ENCODE measurements at regions not wholly inside any gene's neighbourhood (a gene's known extent, or its start where the extent isn't known, plus 50 kb on each side); places are given as distances from the start of the nearest gene placed in this dataset.
"Not testable (repeated sequence)": the region's sequence is repeated elsewhere in the genome, so short reads cannot be mapped to it uniquely, and the experiment has no call there.

DNA sequence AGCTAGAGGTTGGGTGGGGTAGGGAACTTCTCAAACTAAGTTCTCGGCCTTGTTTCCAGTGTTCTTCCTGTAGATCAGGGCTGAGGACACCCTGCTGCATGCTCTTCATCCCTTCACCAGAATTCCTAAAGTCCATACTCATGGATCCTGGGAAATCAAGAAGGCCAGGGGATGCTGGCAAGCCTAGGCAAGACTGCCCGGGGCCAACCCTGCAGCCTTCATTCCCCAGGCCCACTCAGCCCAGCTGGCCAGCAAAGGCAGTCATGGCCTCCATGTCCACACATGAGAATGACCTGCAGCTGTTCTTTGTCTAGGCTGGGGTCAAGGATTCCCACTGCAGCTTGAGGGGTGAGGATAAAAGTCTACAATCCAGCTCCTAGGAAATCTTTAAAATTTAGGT, 109.3 kb upstream of the ETV6 start:
- DNase-seq, result no peak

DNA sequence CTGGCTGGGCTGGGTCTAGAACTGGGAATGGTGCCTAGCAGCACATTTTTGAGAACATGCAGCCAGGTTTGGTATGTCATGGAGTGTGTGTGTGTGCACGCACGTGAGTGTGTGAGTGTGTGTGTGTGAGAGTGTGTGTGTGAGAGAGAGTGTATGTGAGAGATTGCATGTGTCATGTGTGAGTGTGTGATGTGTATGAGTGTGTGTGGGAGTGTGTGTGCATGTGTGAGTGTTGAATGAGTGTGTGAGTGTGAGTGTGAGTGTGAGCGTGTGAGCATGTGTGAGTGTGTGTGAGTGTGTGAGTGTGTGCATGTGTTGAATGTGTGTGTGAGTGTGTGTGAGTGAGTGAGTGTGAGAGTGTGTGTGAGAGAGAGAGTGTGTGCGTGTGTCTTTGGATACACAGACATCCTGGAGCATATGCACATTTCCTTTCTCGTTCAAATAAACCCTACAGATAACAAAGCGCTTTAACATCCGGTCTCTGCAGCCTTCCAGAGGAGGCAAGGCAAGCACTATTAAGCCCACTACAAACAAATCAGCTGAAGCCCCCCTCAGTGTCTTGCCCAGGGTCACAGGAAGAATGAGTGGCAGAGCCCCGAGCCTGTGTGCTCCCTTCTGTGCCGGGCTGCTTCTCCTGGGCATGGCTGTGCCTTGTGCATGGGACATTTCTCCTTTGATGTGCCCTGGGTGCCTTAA, 108.7 kb upstream of the ETV6 start:
- DNase-seq, result no peak

DNA sequence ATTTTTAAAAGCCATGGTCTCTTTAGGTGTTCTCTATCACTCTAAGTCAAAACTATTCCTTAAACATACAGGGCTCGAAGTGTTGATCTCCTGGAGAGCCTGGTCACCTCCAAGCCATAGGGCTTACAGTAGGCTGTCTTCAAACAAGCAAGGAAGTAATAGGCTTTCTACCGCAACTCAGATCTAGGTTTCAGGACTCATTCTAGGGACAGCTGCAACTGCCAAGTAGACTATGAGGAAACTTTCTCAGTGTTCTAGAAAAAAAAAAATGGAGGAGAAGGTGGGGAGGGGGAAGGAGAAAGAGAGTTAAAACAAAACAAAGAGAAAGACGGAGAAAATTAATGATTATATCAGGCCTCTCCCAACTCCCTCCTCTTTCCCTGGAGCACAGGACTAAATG, 106.9 kb upstream of the ETV6 start:
- no peak for DNase-seq

DNA sequence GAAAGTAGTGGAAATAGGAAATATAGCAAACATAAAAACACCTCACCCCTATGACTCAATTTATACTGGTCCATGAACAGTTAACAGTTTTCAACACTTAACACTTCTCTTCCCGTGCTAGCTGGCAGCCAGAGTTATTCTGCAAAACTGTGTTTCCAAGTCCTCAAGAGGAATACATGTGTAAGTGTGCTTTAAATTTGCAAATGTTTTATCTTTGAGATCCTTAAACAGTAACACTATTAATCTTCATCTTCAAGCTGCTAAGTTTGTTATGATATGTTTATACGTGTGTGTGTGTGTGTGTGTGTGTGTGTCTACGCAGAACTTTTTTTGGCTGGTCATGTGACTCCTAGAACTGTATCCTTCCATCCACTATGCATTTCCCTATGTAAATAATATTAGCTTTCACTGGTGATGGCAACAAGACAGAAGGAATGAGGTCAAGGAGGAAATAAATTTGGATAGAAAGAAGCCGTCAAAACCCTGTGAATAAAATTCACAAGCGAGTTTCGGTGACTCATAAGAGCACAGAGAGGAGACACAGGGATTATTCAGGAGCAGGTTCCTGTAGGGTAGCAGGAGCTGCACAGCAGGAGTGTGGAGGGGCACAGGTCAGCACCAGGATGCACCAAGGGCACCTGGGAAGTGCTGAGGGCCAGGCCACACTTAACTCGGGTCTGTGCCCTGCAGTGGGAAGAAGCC, 105.9 kb upstream of the ETV6 start:
- DNase-seq, result no peak

DNA sequence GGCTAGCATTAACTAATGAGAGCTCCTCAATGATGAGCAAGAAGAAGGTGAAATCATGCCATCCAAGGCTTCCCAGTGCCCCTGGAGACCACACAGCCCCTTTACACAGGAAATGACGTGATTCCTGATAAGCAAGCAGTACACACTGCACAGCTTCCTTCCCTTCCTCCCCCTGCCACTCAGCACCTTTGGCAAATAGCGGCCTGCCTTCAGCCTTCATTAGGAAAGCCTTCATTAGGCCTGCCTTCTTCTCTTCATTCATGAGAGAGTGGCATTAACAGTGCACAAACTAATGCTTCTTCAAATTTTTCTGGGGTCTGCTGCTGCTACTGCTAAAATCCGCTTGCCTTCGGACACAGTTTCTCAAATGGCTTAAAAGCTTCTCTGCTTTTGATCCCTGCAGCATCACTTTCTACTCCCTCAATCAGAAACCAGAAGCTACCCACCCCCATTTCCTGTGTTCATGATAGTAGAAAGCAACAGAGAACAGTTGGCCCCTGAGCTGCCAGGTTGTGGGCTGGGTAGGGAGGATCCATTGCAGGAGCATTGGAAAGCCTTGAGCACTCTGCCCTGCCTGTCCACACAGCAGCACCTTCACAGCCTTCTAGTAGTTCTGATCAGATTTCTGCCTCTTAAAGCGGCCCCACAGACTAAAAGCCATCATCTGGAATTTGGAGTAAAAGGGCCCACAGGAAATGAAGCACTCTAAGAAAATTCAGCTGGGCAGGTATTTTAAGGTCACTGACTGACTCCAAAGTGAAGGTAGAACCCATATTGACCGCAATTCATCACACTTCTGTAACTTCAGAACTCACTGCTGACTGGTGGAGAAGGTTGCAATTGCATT, 103.8 kb upstream of the ETV6 start:
- peak; percentile 29 for DNase-seq

DNA sequence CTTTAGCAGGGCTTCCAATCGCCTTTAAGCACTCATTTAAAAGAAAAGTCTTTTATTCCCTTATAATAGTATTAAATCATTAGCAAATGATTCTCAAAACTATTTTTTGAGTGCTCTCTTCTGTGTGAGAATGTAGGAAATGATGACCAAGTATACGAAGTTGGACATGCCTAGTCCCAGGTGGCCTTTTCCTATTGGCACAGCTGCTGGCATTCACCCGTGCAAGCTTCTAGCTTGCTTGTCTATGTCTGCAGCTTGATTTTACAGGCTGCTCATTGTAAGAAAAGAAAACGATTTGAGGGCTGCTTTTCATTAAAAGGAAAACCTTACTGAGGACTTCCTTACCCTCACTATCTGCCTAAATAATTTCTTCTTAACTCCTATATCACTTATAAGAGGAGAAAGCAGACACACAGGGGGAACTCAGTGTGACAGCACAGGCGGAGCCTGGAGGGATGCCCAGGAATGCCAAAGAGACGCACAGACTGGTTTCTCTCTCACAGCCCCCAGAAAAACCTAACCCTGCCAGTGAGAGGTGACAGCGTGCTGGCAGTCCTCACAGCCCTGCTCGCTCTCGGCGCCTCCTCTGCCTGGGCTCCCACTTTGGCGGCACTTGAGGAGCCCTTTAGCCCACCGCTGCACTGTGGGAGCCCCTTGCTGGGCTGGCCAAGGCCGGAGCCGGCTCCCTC, 102.7 kb upstream of the ETV6 start:
- DNase-seq, result not testable (repeated sequence)

DNA sequence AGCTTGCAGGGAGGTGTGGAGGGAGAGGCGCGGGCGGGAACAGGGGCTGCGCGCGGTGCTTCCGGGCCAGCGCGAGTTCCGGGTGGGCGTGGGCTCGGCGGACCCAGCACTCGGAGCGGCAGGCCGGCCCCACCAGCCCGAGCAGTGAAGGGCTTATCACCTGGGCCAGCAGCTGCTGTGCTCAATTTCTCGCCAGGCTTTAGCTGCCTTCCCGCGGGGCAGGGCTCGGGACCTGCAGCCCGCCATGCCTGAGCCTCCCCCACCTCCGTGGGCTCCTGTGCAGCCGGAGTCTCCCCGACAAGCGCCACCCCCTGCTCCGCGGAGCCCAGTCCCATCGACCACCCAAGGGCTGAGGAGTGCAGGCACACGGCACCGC, 102.2 kb upstream of the ETV6 start:
- DNase-seq, result not testable (repeated sequence)

DNA sequence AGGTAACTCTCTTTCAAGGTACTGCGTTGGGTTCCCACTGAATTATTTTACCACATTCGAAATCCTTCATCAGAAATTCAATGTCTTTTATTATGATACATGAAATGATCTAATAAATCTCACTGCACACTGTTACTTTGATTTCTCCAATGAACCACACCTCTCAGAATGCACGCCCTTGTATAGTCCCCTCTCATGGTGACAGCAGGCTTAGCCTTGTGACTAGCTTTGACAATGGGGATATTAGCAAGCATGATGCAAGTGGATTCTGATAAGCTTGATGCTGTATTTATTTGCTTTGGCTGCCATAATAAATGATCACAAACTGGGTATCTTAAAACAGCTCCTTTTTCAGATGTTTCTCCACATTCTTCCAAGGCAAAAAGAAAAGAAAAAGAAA, 100.4 kb upstream of the ETV6 start:
- no peak for DNase-seq

DNA sequence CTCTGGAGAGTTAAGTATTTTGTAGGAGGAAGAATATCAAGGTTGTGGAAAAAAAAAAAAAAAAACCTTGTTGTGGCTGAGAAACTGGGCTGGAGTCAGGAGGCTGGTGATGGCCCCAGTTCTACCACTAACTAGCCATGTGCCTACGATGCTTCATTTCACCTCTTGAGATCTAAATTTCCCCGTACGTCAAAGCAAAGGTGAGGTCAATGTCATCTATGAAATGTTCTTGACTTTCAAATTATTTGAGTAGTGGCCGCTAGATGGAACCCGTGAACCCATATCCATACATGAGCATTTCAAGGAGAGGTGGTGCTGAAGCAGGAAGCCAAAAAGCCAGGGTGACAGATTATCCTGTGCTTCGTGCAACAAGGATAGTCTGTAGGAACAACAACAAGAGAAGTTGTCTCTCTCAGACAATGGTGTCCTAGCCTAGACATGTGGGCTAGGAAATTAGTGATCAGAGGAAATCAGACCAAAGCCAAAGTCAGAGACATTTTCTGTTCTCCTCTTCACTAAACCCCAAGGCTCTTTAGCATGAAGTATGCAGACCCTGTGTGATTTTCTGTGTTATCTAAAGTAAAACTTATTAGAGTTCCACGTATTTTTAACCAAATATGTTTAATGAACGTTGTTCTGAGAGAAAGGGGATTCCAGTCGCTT, 95.5 kb upstream of the ETV6 start:
- no peak for DNase-seq

DNA sequence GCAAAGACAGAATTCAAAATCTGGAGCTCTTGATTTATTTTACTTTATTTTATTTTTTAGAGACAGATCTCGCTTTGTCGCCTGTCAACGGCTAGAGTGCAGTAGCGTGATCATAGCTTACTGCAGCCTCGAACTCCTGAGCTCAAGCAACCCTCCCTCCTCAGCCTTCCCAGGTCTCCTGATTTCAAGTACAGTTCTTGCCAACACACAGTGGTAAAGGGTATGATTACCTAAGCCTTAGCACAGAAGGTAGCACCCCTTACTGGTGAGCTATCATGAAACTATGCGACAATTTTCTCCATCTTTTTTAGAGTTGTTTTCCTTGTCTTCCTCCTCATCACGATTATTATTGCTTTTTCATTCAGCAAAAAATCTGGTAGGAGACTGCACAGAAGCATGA, 94.3 kb upstream of the ETV6 start:
- DNase-seq, result no peak

DNA sequence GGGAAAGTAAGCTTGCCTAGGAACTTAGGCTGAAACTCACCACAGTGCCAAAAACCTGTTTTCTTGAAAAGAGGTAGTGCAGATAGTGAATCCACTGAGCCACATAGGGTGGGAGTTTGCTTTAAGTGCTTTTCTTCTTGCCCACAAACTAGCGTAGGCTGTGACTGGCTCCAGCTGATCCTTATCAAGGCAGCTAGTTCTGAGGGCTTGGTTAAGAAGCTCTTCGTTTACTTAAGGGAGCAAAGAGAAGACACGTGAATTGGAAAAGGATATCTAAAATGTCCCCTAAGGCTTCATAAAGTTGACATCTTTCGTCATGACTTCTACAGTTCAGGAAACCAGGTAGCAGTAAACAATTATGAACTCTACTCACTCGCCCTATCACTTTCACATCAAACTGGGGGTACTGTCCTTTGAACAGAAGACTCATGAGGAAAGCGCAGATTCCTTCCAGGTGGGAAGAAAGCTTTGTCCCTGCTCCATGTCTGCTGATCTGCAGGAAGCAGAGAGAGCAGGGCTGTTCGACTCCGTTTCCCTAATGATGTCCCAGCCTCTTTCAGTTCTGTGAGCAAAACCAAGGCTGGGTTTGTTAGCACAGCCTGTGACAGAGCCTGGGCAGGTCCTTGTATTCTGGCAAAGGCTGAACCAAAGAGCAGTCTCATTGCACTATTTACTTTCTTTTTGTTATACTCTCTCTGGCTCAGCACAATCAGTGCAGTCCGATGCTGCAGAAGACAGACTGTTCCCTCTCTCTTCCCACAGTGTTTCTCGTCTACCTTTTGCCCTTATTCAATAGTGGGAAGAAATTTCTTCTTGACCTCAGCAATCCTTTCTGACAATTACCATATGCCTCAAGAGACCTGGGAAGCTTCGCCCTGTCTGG, 93.5 kb upstream of the ETV6 start:
- DNase-seq, result no peak

DNA sequence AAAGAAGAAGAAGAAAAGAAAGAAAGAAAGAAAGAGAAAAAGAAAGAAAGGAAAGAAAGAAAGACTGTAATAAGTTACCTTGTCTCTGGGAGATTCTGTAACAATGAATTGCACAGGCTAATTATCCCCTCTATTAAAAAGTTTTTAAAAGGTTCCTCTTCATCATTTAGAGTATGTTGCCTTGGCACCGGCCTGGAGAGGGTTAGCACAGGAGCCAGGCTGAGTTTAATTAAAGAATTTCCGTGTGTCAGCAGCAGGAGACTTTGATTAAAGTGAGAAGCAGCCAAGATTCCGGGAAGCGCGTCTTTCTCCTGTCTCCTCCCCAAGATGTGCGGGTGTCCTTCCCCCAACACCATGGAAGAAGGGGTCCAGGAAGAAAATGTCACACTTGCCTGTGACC, 92.8 kb upstream of the ETV6 start:
- DNase-seq, result no peak

DNA sequence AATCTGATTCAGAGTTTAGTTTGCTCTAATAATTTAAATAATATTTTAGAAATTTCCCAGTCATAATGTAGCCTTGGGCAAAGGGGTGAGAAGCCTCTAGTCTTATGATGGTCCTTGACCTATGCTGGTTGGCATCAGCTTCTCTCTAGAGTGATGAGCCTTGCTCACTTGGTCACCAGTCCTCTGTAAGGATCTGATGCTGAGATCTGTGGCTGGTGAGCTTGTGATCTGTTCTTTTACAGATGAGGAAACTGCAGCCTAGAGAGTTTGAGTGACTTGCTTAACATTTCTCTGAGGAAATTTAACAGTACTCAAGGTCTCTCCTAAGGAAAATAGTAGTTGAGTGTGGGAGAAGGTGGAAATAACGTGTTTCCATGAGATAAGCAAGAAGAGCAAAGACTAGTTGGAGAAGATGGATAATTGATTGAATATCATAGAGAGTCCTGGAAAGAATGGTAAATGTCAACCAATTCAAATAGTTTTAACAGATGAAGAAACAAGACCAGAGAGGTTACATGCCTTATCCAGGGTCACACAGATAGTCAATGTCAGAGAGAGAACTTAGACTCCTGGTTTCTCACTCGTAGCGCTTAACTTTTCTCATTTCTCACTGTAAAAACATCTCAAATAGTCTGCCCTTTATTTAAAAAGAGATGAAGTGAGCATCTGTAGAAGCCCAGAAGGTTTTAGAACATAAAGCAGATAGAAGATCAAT, 89.7 kb upstream of the ETV6 start:
- no peak for DNase-seq

DNA sequence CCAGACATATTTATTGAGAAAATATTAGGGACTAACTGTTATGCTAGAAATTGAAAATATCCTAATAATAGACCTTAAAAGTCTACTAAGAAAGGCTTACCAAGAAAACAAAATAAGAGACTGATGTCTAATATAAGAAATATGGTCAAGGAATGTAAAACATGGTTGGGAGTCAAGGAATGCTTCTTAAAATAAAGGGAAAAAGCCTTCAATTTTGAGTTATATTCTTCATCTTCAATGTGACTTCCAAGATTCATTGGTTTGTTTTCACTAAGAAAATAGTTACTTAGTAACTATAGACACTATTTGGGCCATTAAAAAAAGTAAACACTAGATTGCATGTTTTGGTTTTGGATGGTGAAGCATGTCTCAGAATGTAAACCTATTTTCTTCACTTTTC, 88.1 kb upstream of the ETV6 start:
- DNase-seq, result no peak

DNA sequence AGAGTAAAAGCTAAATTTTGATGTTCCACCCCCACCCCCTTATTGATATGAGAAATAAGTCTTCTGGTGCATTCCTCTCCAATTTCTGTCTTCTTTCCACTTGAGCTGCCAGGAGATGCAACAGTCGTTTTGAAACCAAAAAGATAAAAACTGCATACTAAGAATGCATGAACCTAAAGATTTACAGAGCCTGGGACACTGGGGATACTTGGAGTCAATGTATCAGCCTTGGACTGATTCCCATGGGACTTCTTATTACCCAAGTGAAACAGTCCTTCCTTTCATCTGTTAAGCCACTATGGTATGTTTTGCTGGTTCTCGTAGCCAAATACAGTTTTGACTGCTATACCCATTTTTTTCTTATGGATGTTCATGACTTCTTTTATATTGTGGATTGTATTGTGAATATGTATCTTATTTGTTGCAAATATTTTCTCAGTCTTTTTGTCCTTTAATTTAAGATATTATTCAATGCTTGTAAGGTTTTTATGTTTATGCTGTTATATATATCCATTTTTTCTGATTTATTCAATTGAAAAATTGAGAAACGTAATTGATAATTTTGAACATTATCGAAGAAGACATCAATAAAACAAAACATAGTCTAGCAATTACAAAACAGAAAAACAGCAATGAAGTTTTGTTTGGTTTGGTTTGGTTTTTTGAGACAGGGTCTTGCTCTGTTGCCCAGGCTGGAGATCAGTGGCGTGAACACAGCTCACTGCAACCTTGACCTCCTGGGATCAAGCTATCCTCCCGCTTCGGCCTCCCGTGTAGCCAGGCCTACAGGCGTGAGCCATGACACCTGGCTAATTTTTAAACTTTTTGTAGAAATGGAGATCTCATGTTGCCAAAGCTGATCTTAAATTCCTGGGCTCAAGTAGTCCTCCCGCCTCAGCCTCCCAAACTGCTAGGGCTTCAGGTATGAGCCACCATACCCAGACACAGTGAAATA, 85.4 kb upstream of the ETV6 start:
- no peak for DNase-seq

DNA sequence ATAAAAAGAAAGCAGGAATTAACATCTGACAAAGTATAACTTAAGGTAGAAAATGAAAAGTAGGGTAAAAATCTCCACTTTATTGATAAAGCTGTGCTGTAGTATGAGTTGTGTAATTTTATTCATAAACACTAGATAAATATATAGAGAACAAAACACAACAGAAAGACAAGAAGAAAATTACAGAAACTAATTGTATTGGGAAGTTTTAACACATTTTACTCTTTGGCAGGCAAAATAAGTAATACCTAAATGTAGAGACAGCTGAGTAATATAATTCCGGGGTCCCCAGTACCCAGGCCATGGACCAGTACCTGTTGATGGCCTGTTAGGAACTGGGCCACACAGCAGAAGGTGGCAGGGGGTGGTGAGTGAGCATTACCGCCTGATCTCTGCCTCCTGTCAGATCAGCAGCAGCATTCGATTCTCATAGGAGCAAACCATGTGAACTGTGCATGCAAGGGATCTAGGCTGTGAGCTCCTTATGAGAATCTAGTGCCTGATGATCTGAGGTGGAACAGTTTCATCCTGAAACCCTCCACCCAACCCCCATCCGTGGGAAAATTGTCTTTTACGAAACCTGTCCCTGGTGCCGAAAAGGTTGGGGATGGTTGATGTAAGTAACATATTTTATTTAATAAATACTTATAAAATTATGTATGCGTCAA, 84.4 kb upstream of the ETV6 start:
- no peak for DNase-seq

DNA sequence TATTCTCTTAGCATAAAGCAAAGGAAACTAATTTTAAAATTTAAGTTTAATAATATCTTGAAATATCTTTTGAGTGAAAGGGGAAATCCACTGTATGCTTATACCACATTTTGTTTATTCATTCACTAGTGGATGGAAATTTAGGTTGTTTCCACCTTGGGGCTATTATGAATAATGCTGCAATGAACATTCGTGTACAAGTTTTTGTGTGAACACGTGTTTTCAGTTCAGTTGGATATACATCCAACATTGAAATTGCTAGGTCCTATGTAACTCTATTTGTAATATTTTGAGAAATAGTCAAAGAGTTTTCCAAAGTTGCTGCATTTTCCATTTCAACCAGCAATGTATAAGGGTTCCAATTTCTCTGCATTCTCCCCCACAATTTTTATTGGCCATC, 83.7 kb upstream of the ETV6 start:
- DNase-seq, result no peak

DNA sequence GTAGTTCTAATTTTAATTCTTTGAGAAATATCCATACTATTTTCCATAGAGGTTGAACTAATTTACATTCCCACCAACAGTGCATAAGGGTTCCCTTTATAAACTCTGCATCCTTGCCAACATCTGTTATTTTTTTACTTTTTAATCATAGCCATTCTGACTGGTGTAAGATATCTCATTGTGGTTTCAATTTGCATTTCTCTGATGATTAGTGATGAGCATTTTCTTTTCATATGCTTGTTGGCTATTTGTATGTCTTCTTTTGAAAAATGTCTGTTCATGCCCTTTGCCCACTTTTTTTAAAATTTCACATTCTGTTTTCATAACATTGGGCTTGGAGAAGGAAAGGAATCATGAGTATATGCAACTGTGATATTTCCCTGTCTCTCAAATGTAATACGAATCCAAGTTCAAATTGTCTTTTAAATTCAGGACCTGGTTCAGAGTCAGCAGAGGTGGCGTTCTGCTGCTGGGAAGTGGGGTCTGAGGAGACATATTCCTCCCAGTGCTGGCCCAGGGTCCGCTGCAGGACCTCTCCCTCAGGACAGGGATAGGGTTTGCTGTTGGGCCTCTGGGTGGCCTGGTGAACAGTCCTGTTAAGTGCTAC, 81.2 kb upstream of the ETV6 start:
- no peak for DNase-seq

Measured in activated effector memory CD4-positive, alpha-beta T cell treated with Interleukin-2 at 50 U/mL for 16 hours (primary cell).